OCI-LY1 (cell line): ENCODE measurements at regions not wholly inside any gene's neighbourhood (a gene's known extent, or its start where the extent isn't known, plus 50 kb on each side); places are given as distances from the start of the nearest gene placed in this dataset.

Source experiments
- CTCF ChIP-seq: fragments of 200-600 bp; sonication (generic), shearing (Covaris generic); IDR thresholded peaks from 2 replicates; pipeline ENCODE4 v1.5.1; 2017; ENCODE audit warnings: mild to moderate bottlenecking, antibody characterized with exemption, low read length, moderate library complexity, mixed read lengths
- EZH2 ChIP-seq: fragments of 200-600 bp; sonication (generic), shearing (Covaris generic); IDR thresholded peaks from 2 replicates; pipeline ENCODE4 v1.8.0; 2017; ENCODE audit warnings: borderline replicate concordance, mixed run types, mild to moderate bottlenecking, antibody characterized with exemption, low read length, moderate library complexity, mixed read lengths

- TF ChIP-seq CTCF (no peak), EZH2 (no peak)
Observed at GRCh38 chr7:112584290-112584689, 103.5 kb downstream of the LSMEM1 start.
